HCT116 (cell line): ENCODE measurements at regions not wholly inside any gene's neighbourhood (a gene's known extent, or its start where the extent isn't known, plus 50 kb on each side); places are given as distances from the start of the nearest gene placed in this dataset.

ENCODE experiments used
- ATAC-seq: fragments of 200-7000 bp; cut with Tn5 transposase; 2 replicates; pipeline ENCODE4 v1.9.1; 2020; ENCODE audit warnings: mild to moderate bottlenecking, moderate library complexity
- BruUV-seq: library from RNA; stranded (reverse); fragments of 400-500 nt; replicated peaks from 2 replicates; lab custom pipeline; 2021; lab: Mats Ljungman, UMichigan
- CTCF ChIA-PET: fragments of 300-600 bp; sonication (Branson Sonifier 250); formaldehyde crosslinking; loops from one replicate; lab custom pipeline; 2021; ENCODE audit warnings: antibody characterized with exemption; lab: Charles Lee
- POLR2A ChIA-PET: fragments of 300-600, 350-600 bp; sonication (Branson Sonifier 250); formaldehyde crosslinking; loops from one replicate; lab custom pipeline; 2021; ENCODE audit warnings: antibody characterized with exemption; lab: Charles Lee
- RAD21 ChIA-PET, 2 experiments: fragments of 300-600 bp; sonication (Branson Sonifier 250); formaldehyde crosslinking; loops; one replicate each; lab custom pipeline; 2023; ENCODE audit warnings: low total read pairs in 2 of 2; ENCODE audit not compliant: uncharacterized antibody in 2 of 2, unreplicated experiment in 2 of 2, low non-redundant PET in 1 of 2; lab: Charles Lee
- DNase-seq: peaks from one replicate; pipeline ENCODE4 v3.0.0-alpha.2; 2010; ENCODE audit warnings: low read depth, low spot score
- H2AFZ ChIP-seq: fragments of 200-600 bp; shearing (Covaris generic), sonication (generic); 2 replicates; pipeline ENCODE4 v1.6.1; 2017; ENCODE audit warnings: low read depth, mixed run types, mixed read lengths, antibody characterized with exemption, low read length; ENCODE audit not compliant: poor library complexity, severe bottlenecking
- H3K27ac ChIP-seq: 2 replicates; pipeline ENCODE4 v1.5.1; 2012; ENCODE audit warnings: low read depth, low read length
- H3K27me3 ChIP-seq: fragments of 200-600 bp; sonication (generic); 2 replicates; pipeline ENCODE4 v1.6.1; 2016; ENCODE audit warnings: mixed run types, low read length, mixed read lengths; ENCODE audit not compliant: insufficient read depth
- H3K36me3 ChIP-seq, 2 experiments: fragments of 200-500 bp in 1 of 2; fragments of 200-600 bp in 1 of 2; sonication (Bioruptor generic) in 1 of 2; sonication (generic) in 1 of 2; 2 replicates each; pipeline versions ENCODE4 v1.5.1 to v1.6.1; 2014 to 2016; ENCODE audit warnings: low read length in 2 of 2, inconsistent platforms in 1 of 2, mixed read lengths in 1 of 2, mixed run types in 1 of 2; ENCODE audit not compliant: insufficient read depth in 2 of 2, control insufficient read depth in 1 of 2
- H3K4me1 ChIP-seq, 2 experiments: fragments of 200-600 bp in 1 of 2; sonication (generic) in 1 of 2; 2 replicates each; pipeline versions ENCODE4 v1.5.1 to v1.6.1; 2012 to 2017; ENCODE audit warnings: low read length in 2 of 2, inconsistent platforms in 1 of 2, mild to moderate bottlenecking in 1 of 2, mixed read lengths in 1 of 2, mixed run types in 1 of 2, moderate library complexity in 1 of 2; ENCODE audit not compliant: insufficient read depth in 2 of 2, control insufficient read depth in 1 of 2
- H3K4me2 ChIP-seq: fragments of 200-600 bp; sonication (generic); 2 replicates; pipeline ENCODE4 v1.6.1; 2017; ENCODE audit warnings: mixed run types, low read length, mixed read lengths
- H3K4me3 ChIP-seq, 2 experiments: fragments of 200-600 bp in 1 of 2; sonication (generic) in 1 of 2; replicated peaks in 1 of 2; 2 replicates each; pipeline ENCODE4 v1.5.1; 2011 to 2016; ENCODE audit warnings: low read length in 2 of 2, control low read depth in 1 of 2, low read depth in 1 of 2, mild to moderate bottlenecking in 1 of 2, mixed read lengths in 1 of 2, mixed run types in 1 of 2
- H3K79me2 ChIP-seq: fragments of 200-600 bp; sonication (generic); 2 replicates; pipeline ENCODE4 v1.6.1; 2017; ENCODE audit warnings: mild to moderate bottlenecking, mixed run types, low read length, moderate library complexity, mixed read lengths; ENCODE audit not compliant: insufficient read depth
- H3K9ac ChIP-seq: fragments of 200-600 bp; sonication (generic); 2 replicates; pipeline ENCODE4 v1.6.1; 2016; ENCODE audit warnings: low read length, mixed read lengths
- H3K9me2 ChIP-seq: fragments of 200-600 bp; sonication (generic), shearing (Covaris generic); 2 replicates; pipeline ENCODE4 v1.6.1; 2017; ENCODE audit warnings: mixed run types, mild to moderate bottlenecking, moderate library complexity; ENCODE audit not compliant: insufficient read depth
- H3K9me3 ChIP-seq, 2 experiments: fragments of 200-500 bp in 1 of 2; fragments of 200-600 bp in 1 of 2; sonication (Bioruptor generic) in 1 of 2; sonication (generic) in 1 of 2; 2 replicates each; pipeline ENCODE4 v1.6.1; 2014 to 2017; ENCODE audit warnings: low read length in 2 of 2, mixed read lengths in 2 of 2, inconsistent platforms in 1 of 2, low read depth in 1 of 2, mild to moderate bottlenecking in 1 of 2, mixed run types in 1 of 2, moderate library complexity in 1 of 2; ENCODE audit not compliant: control insufficient read depth in 1 of 2, insufficient read depth in 1 of 2
- H4K20me1 ChIP-seq: fragments of 200-600 bp; sonication (generic), shearing (Covaris generic); 2 replicates; pipeline ENCODE4 v1.6.1; 2017; ENCODE audit warnings: mixed run types, mild to moderate bottlenecking, moderate library complexity; ENCODE audit not compliant: insufficient read depth
- ATF3 ChIP-seq: IDR thresholded peaks from 2 replicates; pipeline ENCODE4 v1.6.1; 2012
- ELF1 ChIP-seq: IDR thresholded peaks from 2 replicates; pipeline ENCODE4 v1.6.1; 2012; ENCODE audit warnings: low read depth, borderline replicate concordance
- EZH2 ChIP-seq: fragments of 200-600 bp; sonication (generic); IDR thresholded peaks from 2 replicates; pipeline ENCODE4 v1.6.1; 2017; ENCODE audit warnings: antibody characterized with exemption, mixed run types
- REST ChIP-seq: IDR thresholded peaks from 2 replicates; pipeline ENCODE4 v1.6.1; 2012; ENCODE audit warnings: low read depth
- intact Hi-C: fragments of 100-400 bp; cut with micrococcal nuclease; formaldehyde crosslinking; loops from 2 replicates; pipeline ENCODE4 v1.10.0; 2022

DNA sequence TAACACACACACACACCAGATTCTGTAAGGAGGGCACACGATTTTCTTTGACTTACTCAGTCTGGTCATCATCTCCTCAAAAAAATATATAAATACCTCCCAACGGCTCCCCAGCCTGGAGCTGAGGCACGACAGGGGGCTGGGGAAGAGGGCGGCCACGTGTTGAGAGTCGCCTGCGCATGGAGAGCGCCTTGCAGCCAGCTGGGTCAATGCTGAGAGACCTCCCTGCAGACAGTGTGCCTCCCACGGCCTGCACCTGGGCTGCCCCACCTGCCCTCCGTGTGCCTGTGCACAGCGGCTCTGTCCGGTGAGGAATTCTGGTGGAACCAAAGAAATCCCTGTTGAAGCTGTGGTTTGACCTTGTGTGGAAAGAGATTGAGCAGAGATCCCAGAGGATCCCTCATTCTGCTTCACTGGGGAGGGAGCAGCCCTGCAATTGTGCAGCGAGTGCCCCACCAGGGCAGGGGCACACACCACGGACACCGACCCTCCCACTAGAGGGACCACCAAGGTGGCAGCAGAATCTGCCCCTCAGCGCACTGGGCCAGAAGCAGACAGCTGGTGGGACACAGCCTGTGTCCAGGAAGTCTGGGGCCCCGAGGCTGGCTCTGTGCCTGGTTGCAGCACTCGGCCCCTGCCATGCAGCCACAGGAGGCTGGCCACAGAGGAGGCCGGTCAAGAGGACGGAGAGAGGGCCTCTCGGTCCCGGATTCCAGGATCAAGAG lies 150.5 kb upstream of the PPP2R2D start:
- BruUV-seq, result no TSS peak
- Histone ChIP-seq H3K36me3 (no peaks in the 10 kb centered on the region), H3K27ac (no peak overlapping the region), H3K79me2 (no peaks in the 10 kb centered on the region), H3K4me1 (no peaks in the 10 kb centered on the region), H3K27me3 (no peaks in the 10 kb centered on the region), H3K9me2 (no peaks in the 10 kb centered on the region)
- DNase-seq (no peak), ATAC-seq (no peak)
- CTCF ChIA-PET, result no interaction called here
- intact Hi-C loops, result no loop called here
- RAD21 ChIA-PET, result no interaction called here
- TF ChIP-seq ATF3 (no peak), REST (no peak), EZH2 (no peak), ELF1 (no peak)
- TF ChIP-seq, all 23 proteins: peak for 0
- H3K9ac ChIP-seq, result no peak overlapping the region
- H4K20me1 ChIP-seq, result no peaks in the 10 kb centered on the region
- no peak overlapping the region for H3K4me2 ChIP-seq
- H2AFZ ChIP-seq, result no peak overlapping the region
- no peak overlapping the region for H3K4me3 ChIP-seq
- POLR2A ChIA-PET, result no interaction called here
- no peaks in the 10 kb centered on the region for H3K9me3 ChIP-seq
